ENCODE measurements at regions not wholly inside any gene's neighbourhood (a gene's known extent, or its start where the extent isn't known, plus 50 kb on each side); places are given as distances from the start of the nearest gene placed in this dataset.

- H3K4me2 ChIP-seq: no peak overlapping the region
These were observed 163.5 kb upstream of the LMO4 start for GRCh38 chr1:87165177-87165576.

GRCh38 chr1:87167157-87167789 lies 161.4 kb upstream of the LMO4 start:
- H3K36me3 ChIP-seq (ENCODE audit: insufficient read depth): no peaks in the 10 kb centered on the region
- no peak overlapping the region for H3K4me3 ChIP-seq (IDR thresholded peaks at IDR 0.05; ENCODE audit: insufficient read depth, low read depth, low read length)
- TF ChIP-seq CTCF (conservative IDR thresholded peaks at IDR 0.05; ENCODE audit: low read depth, low read length): no peak
- H3K4me2 ChIP-seq: no peak overlapping the region
- H3K9ac ChIP-seq: no peak overlapping the region
- no peaks in the 10 kb centered on the region for H4K20me1 ChIP-seq (ENCODE audit: insufficient read depth)
- H3K4me1 ChIP-seq (ENCODE audit: low read depth, poor library complexity, severe bottlenecking): no peaks in the 10 kb centered on the region
- H3K27ac ChIP-seq: no peak overlapping the region
- no peak overlapping the region for H2AFZ ChIP-seq (ENCODE audit: low read depth)
- no peaks in the 10 kb centered on the region for H3K79me2 ChIP-seq (ENCODE audit: insufficient read depth, low read depth)
- no peaks in the 10 kb centered on the region for H3K27me3 ChIP-seq (ENCODE audit: insufficient read depth, low read depth)

More at GRCh38 chr1:87165177-87165576, 163.5 kb upstream of the LMO4 start:
- H2AFZ ChIP-seq (ENCODE audit: low read depth): no peak overlapping the region
- no peaks in the 10 kb centered on the region for H3K79me2 ChIP-seq (ENCODE audit: insufficient read depth, low read depth)
- H3K4me3 ChIP-seq (IDR thresholded peaks at IDR 0.05; ENCODE audit: insufficient read depth, low read depth, low read length): no peak overlapping the region
- no peaks in the 10 kb centered on the region for H4K20me1 ChIP-seq (ENCODE audit: insufficient read depth)
- no peaks in the 10 kb centered on the region for H3K4me1 ChIP-seq (ENCODE audit: low read depth, poor library complexity, severe bottlenecking)
- no peak overlapping the region for H3K9ac ChIP-seq
- no peak overlapping the region for H3K27ac ChIP-seq
- H3K27me3 ChIP-seq (ENCODE audit: insufficient read depth, low read depth): no peaks in the 10 kb centered on the region
- H3K36me3 ChIP-seq (ENCODE audit: insufficient read depth): no peaks in the 10 kb centered on the region
- TF ChIP-seq CTCF (conservative IDR thresholded peaks at IDR 0.05; ENCODE audit: low read depth, low read length): no peak

- H3K27ac ChIP-seq: no peak overlapping the region
- H4K20me1 ChIP-seq (ENCODE audit: insufficient read depth): no peaks in the 10 kb centered on the region
- TF ChIP-seq CTCF (conservative IDR thresholded peaks at IDR 0.05; ENCODE audit: low read depth, low read length): no peak
- H3K4me2 ChIP-seq: no peak overlapping the region
- no peak overlapping the region for H2AFZ ChIP-seq (ENCODE audit: low read depth)
- H3K9ac ChIP-seq: no peak overlapping the region
- H3K4me1 ChIP-seq (ENCODE audit: low read depth, poor library complexity, severe bottlenecking): no peaks in the 10 kb centered on the region
- H3K4me3 ChIP-seq (IDR thresholded peaks at IDR 0.05; ENCODE audit: insufficient read depth, low read depth, low read length): no peak overlapping the region
- no peaks in the 10 kb centered on the region for H3K27me3 ChIP-seq (ENCODE audit: insufficient read depth, low read depth)
- no peaks in the 10 kb centered on the region for H3K36me3 ChIP-seq (ENCODE audit: insufficient read depth)
- no peaks in the 10 kb centered on the region for H3K79me2 ChIP-seq (ENCODE audit: insufficient read depth, low read depth)
These were observed 160.7 kb upstream of the LMO4 start for GRCh38 chr1:87167848-87168525.

GRCh38 chr1:87169263-87169910 lies 159.3 kb upstream of the LMO4 start:
- Histone ChIP-seq H3K27ac (no peak overlapping the region), H3K79me2 (ENCODE audit: insufficient read depth, low read depth) (no peaks in the 10 kb centered on the region), H3K27me3 (ENCODE audit: insufficient read depth, low read depth) (no peaks in the 10 kb centered on the region), H3K4me3 (IDR thresholded peaks at IDR 0.05; ENCODE audit: insufficient read depth, low read depth, low read length) (no peak overlapping the region), H3K4me2 (no peak overlapping the region), H2AFZ (ENCODE audit: low read depth) (no peak overlapping the region), H3K4me1 (ENCODE audit: low read depth, poor library complexity, severe bottlenecking) (no peaks in the 10 kb centered on the region), H3K9ac (no peak overlapping the region), H4K20me1 (ENCODE audit: insufficient read depth) (no peaks in the 10 kb centered on the region), H3K36me3 (ENCODE audit: insufficient read depth) (no peaks in the 10 kb centered on the region)
- TF ChIP-seq CTCF (conservative IDR thresholded peaks at IDR 0.05; ENCODE audit: low read depth, low read length): no peak
